ENCODE measurements at regions not wholly inside any gene's neighbourhood (a gene's known extent, or its start where the extent isn't known, plus 50 kb on each side); places are given as distances from the start of the nearest gene placed in this dataset.

DNA sequence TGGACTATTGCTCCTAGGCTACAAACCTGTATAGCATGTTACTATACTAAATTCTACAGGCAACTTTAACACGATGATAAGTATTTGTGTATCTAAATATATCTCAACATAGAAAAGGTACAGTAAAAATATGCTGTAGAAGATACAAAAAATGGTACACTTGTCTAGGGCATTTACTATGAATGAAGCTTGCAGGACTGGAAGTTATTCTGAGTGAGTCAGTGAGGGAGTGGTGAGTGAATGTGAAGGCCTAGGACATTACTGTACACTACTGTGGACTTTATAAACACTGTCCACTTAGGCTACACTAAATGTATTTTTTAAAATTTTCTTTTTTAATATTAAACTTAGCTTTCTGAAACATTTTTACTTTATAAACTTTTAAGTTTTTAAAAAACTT is 140.5 kb upstream of the SGO1 start:
- TF ChIP-seq, protein P1, sequence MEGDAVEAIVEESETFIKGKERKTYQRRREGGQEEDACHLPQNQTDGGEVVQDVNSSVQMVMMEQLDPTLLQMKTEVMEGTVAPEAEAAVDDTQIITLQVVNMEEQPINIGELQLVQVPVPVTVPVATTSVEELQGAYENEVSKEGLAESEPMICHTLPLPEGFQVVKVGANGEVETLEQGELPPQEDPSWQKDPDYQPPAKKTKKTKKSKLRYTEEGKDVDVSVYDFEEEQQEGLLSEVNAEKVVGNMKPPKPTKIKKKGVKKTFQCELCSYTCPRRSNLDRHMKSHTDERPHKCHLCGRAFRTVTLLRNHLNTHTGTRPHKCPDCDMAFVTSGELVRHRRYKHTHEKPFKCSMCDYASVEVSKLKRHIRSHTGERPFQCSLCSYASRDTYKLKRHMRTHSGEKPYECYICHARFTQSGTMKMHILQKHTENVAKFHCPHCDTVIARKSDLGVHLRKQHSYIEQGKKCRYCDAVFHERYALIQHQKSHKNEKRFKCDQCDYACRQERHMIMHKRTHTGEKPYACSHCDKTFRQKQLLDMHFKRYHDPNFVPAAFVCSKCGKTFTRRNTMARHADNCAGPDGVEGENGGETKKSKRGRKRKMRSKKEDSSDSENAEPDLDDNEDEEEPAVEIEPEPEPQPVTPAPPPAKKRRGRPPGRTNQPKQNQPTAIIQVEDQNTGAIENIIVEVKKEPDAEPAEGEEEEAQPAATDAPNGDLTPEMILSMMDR (IDR thresholded peaks at IDR 0.05; ENCODE audit: low read depth, low read length) = no peak
- no peak for TF ChIP-seq POLR2A (IDR thresholded peaks at IDR 0.05; ENCODE audit: extremely low read depth, insufficient read length)

Data from NB4 (cell line).